GM18502 (cell line): ENCODE measurements at regions not wholly inside any gene's neighbourhood (a gene's known extent, or its start where the extent isn't known, plus 50 kb on each side); places are given as distances from the start of the nearest gene placed in this dataset.
"Not testable (repeated sequence)": the region's sequence is repeated elsewhere in the genome, so short reads cannot be mapped to it uniquely, and the experiment has no call there.

ENCODE experiments used
- ATAC-seq: cut with Tn5 transposase; IDR thresholded peaks from one replicate; pipeline ENCODE4 v1.9.1; 2021; ENCODE audit warnings: mild to moderate bottlenecking; ENCODE audit not compliant: unreplicated experiment, poor library complexity

DNA sequence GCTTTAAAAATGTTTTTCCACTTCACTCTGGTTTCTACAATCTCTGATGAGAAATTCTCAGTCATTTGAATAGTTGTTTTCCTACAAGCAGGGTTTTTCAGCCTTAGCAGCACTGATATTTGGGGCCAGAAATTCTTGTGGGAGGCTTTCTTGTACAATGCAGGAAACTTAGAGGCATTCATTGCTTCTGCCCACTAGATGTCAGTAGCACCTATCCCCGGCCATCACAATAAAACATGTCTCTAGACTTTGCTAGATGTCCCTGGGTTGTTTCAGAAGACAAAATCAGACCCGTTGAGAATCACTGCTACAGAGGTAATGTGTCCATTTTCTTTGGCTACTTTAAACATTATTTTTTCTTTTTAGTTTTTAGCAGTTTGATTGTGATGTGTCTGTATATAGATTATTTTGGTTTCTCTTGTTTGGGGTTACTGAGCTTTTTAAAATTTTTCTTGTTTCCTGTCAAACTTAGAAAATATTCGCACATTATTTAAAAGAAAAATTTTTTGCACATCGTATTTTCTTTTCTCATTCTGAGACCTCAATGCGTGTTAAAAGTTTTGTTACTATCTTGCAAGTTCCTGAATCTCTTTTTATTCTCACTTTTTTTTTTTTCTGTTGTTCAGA lies 60.8 kb upstream of the CCDC179 start:
- ATAC-seq: peak; percentile 97

DNA sequence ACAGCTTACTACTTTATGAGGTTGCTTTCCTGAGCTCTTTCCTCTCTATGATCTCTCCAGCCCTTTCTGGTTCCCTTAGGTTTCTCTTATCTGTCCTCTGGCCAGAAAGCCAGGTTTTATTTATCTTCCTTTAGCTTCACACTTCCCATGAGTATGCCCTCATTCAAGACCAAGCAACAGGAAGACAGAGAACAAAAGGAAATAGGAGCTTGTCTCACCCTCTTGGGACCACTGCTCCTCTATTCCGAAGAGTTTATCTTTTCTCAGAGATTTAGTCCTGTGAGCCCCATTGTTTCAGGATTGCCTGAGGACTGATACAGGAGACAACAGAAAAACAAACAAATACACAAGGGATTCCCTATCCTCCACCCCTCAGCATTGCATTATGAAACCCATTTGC lies 62.4 kb upstream of the CCDC179 start:
- no peak for ATAC-seq

DNA sequence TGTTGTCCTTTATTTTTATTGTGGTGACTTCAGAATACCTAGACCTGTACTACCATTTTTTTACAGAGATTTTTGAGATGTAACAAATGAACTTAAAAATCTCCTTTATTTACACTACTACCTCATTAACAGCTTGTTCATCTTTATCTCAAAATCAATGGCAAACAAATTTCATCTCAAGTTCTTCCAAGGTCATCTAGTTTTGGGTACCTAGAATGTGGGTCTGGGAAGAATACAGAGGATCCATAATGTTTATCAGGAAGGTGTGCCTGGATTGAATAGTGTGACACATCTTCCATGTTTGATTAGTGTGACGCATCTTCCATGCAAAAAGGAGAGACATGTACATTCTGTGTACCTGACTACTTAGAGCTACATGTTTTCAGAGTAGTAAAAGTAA lies 63.3 kb upstream of the CCDC179 start:
- ATAC-seq: no peak

DNA sequence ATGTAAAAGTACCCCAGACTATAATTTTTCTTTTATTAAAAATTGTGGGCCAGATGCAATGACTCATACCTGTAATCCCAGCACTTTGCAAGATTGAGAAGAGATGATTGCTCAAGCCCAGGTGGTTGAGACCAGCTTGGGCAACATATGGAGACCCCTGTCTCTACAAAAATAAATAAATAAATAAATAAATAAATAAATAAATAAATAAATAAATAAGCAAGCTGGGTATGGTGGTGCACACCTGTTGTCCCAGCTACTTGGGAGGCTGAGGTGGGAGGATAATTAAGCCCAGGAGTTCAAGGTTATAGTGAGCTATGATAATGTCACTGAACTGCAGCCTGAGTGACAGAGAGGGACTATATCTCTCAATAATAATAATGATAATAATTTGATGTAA lies 66.1 kb upstream of the CCDC179 start:
- ATAC-seq: no peak

DNA sequence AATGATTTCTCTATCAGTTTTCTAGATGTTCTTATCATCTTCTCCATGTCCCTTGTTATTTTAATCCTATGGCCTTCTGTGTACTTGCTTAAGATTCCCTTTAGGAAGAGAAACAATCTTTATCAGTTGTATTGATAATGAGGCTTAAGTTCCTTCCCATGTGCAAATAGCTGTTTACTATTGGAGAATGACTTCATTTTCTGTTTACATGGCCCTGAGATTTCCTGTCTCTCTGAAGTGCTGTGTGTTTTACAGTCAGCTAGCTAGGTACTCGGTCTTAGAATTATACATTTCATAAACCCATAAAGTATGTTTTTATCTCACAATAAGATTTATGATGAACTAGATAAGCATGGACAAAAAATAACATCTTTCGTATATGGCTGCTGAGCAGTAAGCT lies 67.5 kb upstream of the CCDC179 start:
- ATAC-seq: no peak

DNA sequence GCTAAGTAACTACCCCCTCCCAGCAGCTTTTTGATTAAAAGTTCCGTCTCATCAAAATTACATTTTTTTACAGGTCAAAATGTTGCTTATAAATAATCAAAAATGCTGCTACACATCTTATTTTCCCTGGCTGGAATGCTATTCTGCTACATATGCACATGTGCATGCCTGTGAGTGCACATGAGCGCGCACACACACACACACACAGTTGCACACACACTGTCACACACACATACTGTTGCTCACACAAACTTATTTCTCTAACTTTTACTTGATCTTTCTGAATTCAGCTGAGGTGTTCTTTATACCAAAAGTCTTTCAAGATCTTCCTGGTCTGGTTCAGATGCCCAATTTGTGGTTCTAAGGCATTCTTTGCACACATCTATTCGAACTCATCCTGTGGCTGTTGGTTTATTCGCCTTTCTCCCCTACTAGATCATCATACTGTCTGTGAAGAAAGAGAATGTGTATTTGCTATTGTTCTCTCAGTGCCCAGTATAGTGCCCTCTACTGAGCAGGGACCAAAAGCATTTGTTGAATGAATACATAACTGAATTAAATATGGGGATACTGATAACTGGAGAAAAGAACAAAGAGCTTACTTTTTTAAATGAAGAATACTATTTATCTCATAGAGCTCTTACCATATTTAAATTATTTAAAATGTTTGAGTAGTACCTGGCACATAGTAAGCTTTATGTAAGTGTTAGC lies 68.1 kb upstream of the CCDC179 start:
- no peak for ATAC-seq

DNA sequence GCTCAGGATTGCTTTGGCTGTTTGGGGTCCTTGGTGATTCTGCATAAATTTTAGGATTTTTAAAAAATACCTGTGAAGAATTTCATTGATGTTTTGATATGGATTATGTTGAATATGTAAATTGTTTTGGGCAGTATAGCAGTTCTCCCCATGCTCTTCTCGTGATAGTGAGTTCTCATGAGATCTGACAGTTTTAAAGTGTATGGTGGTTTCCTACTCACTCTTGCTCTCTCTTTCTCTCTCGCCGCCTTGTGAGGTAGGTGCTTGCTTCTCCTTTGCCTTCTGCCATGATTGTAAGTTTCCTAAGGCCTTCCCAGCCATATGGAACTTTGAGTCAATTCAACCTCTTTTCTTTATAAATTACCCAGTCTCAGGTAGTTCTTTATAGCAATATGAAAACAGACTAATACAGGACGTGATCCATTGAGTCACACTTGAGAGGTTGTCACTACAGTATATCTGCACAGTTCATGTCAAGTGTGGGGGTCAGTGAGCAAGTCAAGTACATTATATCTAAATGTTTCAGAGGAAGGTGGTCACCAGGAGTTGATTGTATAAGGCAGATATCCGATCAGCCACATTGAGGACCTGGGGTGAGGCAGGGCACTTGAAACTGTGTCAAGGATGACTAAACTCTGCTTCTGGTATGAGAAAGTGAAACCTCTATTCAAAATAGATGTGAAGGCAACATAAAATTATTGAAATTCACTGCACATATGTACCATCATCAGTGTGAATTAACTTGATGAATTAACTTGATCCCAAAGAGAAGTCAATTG lies 70.7 kb upstream of the CCDC179 start:
- ATAC-seq: peak; percentile 99

DNA sequence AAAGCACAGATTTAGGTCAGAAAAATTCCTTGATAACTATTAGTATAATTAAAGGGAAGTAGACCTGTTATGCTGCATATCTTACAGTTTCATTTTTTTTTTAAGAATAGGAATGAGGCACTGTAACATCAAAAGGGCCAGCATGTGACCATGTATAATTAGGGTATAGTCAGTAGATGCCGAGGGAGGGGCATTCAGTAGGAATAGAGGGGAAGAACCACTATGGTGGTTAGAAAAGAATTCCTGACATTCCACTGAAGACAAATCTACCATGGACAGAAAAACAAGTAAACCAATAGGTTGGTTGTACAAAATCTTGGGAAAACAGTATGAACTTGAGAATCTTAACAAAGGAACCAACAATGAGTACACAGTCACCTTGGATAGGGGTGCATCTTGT lies 78.4 kb upstream of the CCDC179 start:
- no peak for ATAC-seq

DNA sequence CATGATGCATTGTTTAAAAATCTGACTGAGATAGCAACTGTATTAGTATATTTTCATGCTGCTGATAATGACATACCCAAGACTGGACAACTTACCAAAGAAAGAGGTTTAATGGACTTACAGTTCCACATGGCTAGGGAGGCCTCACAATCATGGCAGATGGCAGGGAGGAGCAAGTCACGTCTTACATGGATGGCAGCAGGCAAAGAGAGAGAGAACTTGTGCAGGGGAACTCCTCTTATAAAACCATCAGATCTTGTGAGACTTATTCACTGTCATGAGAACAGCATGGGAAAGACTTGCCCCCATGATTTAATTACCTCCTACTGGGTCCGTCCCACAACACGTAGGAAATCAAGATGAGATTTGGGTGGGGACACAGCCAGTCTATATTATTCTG lies 81.3 kb upstream of the CCDC179 start:
- ATAC-seq: not testable (repeated sequence)

DNA sequence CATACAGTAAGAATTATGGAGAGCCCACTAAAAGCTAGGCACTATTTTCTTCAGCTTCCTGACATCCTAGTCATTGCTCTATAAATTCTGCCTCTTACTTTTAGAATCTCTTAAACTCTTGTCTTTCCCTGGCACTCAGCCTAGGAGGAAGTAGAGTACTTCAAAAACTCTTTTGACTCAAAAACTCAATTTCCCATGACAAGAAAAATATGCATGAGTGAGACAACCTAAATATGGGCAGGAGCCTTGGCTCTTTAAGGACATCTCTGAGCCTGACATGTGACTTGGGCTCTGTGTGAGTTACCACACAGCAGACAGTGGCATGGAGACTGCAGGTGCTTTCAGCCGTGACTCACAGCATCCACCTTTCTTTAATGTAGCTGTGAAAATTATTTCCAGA lies 97.5 kb upstream of the CCDC179 start:
- no peak for ATAC-seq

DNA sequence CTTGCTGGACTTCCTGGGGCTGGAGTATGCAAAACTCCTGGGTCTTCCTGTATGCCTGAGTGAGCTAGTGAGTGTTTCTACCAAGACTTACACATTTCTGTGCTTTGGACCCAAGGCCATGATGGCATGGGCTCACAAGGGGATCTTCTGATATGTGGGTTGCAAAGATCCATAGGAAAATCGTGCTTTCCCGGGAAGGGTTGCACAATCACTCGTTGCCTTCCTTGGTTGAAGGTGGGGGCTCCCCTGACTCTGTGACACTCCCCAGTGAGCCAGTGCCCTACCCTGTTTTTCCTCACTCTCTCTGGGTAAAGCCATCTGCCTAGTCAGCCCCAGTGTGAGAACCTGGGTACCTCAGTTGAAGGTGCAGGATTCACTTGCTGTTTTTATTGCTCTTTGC lies 114.0 kb upstream of the CCDC179 start:
- no peak for ATAC-seq

DNA sequence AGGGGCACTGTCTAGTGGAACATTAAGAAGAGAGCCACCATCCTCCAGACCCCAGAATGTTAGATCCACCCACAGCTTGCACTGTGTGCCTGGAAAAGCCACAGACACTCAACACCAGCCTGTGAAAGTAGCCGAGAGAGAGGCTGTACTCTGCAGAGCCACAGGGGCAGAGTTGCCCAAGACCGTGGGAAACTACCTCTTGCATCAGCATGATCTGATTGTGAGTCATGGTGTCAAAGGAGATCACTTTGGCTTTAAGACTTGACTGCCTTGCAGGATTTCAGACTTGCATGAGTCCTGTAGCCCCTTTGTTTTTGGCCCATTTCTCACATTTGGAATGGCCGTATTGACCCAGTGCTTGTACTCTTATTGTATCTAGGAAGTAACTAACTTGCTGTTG lies 115.9 kb upstream of the CCDC179 start:
- no peak for ATAC-seq

DNA sequence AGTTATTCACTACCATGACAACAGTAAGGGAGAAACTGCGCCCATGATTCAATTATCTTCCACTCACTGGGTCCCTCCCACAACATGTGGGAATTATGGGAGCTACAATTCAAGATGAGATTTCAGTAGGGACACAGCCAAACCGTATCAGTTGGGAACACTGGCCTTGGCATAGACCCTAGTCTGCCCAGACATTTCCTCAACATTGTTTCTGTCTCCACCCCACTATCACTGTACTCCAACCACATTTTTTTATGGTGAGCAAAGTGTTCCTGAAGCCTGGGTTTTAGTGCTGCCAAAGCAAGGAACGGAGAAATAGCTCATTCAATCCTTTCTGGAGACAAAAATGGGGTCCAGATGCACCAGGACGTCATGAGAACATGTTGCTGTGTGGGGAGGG lies 122.6 kb upstream of the CCDC179 start:
- ATAC-seq: no peak

DNA sequence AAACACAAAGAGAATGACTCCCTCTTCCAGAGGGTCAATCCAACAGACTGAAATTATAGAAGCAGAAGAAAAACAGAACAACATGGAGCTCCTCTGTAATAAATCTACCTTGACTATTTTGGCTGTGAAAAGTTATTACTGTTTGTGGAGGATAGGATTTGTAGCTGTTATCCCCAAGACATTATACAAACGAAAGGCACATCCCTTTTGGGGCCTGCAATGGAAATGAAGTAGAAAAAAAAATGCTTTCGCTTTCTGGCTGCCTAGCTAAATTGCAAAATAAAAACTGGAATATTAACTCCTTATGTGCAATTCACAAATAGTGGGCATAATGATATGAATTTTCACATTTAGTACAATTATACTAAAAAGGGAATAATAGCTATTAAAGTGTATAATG lies 123.8 kb upstream of the CCDC179 start:
- ATAC-seq: no peak

DNA sequence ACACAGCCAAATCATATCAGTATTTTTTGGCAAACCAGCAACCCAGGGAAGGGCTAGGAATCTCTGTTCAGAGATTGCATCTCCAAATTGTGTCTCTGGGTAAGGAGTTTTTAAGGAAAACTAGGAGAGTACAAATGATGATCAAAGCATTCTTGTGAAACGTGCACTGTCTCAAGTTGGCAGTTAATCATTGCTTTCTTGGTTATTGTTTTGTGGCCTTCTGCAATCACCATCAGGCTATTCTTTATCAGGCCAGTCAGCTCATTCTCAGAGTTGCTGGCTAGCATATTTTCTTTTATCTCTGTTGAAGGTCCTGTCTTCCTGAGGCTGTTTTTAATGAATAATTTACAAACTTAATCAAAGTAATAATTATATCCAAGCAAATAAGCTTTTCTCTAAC lies 129.1 kb upstream of the CCDC179 start:
- ATAC-seq: no peak

DNA sequence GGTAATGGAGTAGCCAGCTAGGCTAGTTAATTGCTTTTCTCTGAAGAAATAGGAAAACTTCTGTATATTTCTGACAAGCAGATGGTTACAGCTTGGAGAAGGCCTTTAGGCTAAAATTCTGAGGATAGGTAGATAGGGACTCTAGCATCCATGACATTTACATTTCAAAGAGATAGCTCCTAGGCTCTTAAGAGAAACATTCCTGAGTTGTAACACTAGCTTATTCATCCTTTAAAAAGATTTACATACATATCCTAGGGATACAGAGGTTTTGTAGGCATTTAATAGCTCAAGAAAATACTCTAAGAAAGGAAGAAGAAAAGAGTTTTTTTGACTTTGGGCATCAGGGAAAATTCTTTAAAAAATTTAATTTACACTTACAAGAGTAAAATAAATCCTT lies 130.9 kb upstream of the CCDC179 start:
- no peak for ATAC-seq

DNA sequence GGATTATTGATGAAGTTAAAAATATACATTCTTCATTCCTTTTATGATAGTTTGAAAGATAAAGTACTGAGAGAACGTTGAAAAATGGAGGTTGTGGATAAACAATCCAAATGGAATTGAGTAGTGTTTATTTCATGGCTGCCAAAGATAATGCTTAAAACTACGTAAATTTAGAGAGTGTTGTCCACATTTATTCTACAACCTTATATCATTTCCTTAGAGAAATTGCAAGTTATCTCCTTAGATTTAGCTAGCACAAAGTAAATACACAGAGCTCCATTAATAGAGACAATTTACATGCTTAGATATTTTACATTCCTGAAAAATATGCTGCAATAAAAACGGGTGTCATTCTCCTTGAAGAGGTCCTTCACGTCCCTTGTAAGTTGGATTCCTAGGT lies 146.5 kb upstream of the CCDC179 start:
- no peak for ATAC-seq

DNA sequence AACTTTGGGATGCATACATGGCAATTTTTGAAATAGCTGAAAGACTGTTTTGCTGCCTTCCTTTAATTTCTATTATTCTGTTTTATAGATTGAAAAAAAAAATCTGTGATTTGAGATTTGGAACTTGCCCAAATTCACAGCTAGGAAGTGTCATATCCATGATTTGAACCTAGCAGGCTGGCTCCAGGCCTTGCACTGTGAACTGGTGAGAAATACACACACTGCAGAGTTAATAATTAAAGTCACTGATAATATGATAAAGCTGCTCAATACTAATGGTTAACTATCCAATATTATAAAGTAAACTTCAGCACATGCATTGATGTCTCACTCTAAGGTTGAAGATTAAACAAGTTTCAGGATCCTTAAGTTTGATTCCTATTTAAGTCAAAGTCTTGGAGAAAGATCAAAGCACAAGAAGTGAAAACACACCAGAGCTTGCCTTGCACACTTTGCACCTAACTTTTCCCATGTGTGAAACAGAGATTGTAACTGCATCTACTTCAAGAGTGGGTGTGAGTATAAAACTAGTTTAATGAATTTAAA lies 150.6 kb upstream of the CCDC179 start:
- ATAC-seq: no peak

DNA sequence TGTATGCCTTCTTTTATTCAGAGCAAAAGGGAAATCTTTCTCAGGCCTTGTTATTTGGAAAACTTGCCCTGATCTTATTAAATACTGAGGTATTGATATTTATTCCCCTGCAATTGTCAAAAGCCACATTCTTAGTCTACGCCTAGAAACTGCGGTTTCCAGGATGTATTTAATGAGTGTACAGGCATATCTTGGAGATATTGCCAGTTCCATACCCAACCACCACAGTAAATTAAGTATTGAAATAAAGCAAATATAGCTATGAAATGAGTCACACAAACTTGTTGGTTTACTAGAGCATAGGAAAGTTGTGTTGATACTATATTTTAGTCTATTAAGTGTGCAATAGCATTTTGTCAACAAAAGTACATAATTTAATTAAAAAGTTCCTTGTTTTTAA lies 152.7 kb upstream of the CCDC179 start:
- no peak for ATAC-seq

DNA sequence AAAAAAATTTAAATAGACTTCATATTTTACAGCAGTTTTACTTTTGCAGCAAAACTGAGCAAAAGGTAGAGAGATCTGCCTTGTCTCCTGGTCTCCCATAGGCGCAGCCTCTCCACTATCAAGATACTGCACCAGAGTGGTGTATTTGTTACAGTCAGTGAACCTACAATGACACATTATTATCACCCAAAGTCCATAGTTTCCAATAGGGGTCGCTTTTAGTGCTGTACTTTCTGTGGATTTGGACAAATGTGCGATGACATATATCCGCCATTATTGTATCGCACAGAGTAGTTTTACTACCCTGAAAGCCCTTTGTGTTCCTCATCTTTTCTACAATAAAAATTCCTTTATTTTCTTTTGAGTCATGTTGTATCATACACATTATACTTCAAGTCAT lies 153.2 kb upstream of the CCDC179 start:
- ATAC-seq: no peak

DNA sequence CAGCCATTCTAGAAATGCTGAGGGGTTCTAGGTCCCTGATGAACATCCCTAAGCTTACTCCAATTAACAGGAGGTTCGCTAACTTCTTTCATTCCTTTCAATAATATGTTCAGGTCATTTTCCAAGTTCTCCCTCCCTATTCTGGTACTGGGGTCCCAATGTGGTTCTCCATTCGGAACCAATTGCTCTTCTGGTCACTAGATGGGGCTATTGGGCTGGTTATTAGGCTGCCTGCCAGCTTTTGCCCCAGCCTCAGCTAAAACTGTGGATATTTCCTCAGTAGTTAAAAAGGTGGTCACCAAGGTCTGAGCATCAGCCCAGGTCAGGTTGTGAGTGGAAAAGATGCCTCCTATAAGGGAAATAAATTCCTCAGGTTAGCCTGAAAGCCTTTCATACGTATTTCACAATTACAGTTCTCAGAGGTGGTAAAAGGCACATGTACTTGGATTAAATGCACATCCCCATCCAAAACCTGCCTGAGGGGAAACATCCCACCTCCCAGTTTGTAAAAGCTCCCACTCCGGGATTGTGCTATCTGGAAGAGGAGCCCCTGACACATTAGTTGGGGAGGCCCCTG lies 161.1 kb upstream of the CCDC179 start:
- peak; percentile 66 for ATAC-seq
